CD14-positive monocyte (primary cell): ENCODE measurements at regions not wholly inside any gene's neighbourhood (a gene's known extent, or its start where the extent isn't known, plus 50 kb on each side); places are given as distances from the start of the nearest gene placed in this dataset. TPM values are rescaled to one million over a fixed set of nuclear protein-coding genes. Genes with fewer than 3 reads are reported as not detected.

Source experiments
- DNase-seq, 3 donors: peaks; one replicate each; pipeline ENCODE4 v3.0.0-alpha.2; 2011 to 2022
- H2AFZ ChIP-seq: 2 replicates; pipeline ENCODE4 v1.6.0; 2012; ENCODE audit warnings: mild to moderate bottlenecking, low read depth, low read length, inconsistent platforms; ENCODE audit not compliant: insufficient read depth, poor library complexity, severe bottlenecking
- H3K27ac ChIP-seq, 2 donors: 1 replicate in 1 of 2; 2 replicates in 1 of 2; pipeline ENCODE4 v1.5.1; 2012 to 2013; ENCODE audit warnings: low read length in 2 of 2, control low read depth in 1 of 2, inconsistent platforms in 1 of 2, low read depth in 1 of 2, mild to moderate bottlenecking in 1 of 2
- H3K27me3 ChIP-seq, 2 donors: one replicate each; pipeline versions ENCODE4 v1.6.0 to v1.6.1; 2011 to 2013; ENCODE audit warnings: low read length in 2 of 2; ENCODE audit not compliant: control insufficient read depth in 2 of 2, insufficient read depth in 2 of 2
- H3K36me3 ChIP-seq, 2 donors: replicated peaks in 1 of 2; 1 replicate in 1 of 2; 2 replicates in 1 of 2; pipeline versions ENCODE4 v1.5.1 to v1.6.1; 2012 to 2013; ENCODE audit warnings: low read length in 2 of 2, control low read depth in 1 of 2, inconsistent platforms in 1 of 2, mild to moderate bottlenecking in 1 of 2; ENCODE audit not compliant: insufficient read depth in 2 of 2, control insufficient read depth in 1 of 2
- H3K4me1 ChIP-seq, 2 donors: 1 replicate in 1 of 2; 2 replicates in 1 of 2; pipeline versions ENCODE4 v1.5.1 to v1.6.1; 2012 to 2013; ENCODE audit warnings: low read length in 2 of 2, control low read depth in 1 of 2, inconsistent platforms in 1 of 2, mild to moderate bottlenecking in 1 of 2, moderate library complexity in 1 of 2; ENCODE audit not compliant: insufficient read depth in 2 of 2, control insufficient read depth in 1 of 2
- H3K4me2 ChIP-seq: replicated peaks from 2 replicates; pipeline ENCODE3; 2012; ENCODE audit warnings: low read length, moderate library complexity, mild to moderate bottlenecking; ENCODE audit not compliant: poor library complexity, severe bottlenecking; ENCODE audit errors: extremely low read depth
- H3K4me3 ChIP-seq, 3 experiments: fragments of 200-600 bp in 1 of 3; sonication (generic) in 1 of 3; replicated peaks in 1 of 3; 1 replicate in 2 of 3; 2 replicates in 1 of 3; pipeline ENCODE4 v1.5.1; 2011 to 2013; ENCODE audit warnings: low read length in 3 of 3, mild to moderate bottlenecking in 3 of 3, control low read depth in 2 of 3, low read depth in 2 of 3, inconsistent platforms in 1 of 3, moderate library complexity in 1 of 3
- H3K79me2 ChIP-seq: 2 replicates; pipeline ENCODE4 v1.6.0; 2012; ENCODE audit warnings: mild to moderate bottlenecking, control low read depth, inconsistent platforms, low read length, moderate library complexity; ENCODE audit not compliant: insufficient read depth
- H3K9ac ChIP-seq: 2 replicates; pipeline ENCODE4 v1.6.0; 2017; ENCODE audit warnings: low read length, mild to moderate bottlenecking; ENCODE audit not compliant: insufficient read depth, poor library complexity, severe bottlenecking
- H3K9me3 ChIP-seq, 2 donors: replicated peaks in 1 of 2; 1 replicate in 1 of 2; 2 replicates in 1 of 2; pipeline versions ENCODE4 v1.5.1 to v1.6.1; 2012 to 2013; ENCODE audit warnings: low read length in 2 of 2, control low read depth in 1 of 2; ENCODE audit not compliant: control insufficient read depth in 1 of 2, insufficient read depth in 1 of 2
- H4K20me1 ChIP-seq: 2 replicates; pipeline ENCODE4 v1.6.0; 2012; ENCODE audit warnings: mild to moderate bottlenecking, low read length, control low read depth, moderate library complexity; ENCODE audit not compliant: insufficient read depth
- H3K27ac Mint-ChIP-seq, 7 donors: one replicate each; pipeline ENCODE4 v1.8.0; 2020; ENCODE audit warnings: mild to moderate bottlenecking in 7 of 7, mixed read lengths in 7 of 7, moderate library complexity in 6 of 7, inconsistent platforms in 2 of 7
- H3K27me3 Mint-ChIP-seq, 3 donors: one replicate each; pipeline ENCODE4 v1.8.0; 2021 to 2022; ENCODE audit warnings: low read depth in 3 of 3, mild to moderate bottlenecking in 3 of 3, mixed read lengths in 3 of 3, moderate library complexity in 3 of 3, inconsistent platforms in 1 of 3
- H3K36me3 Mint-ChIP-seq, 2 donors: one replicate each; pipeline ENCODE4 v1.8.0; 2020; ENCODE audit warnings: mixed read lengths in 2 of 2, inconsistent platforms in 1 of 2, mild to moderate bottlenecking in 1 of 2
- H3K4me1 Mint-ChIP-seq: one replicate; pipeline ENCODE4 v1.8.0; 2020; ENCODE audit warnings: mild to moderate bottlenecking, mixed read lengths
- H3K4me3 Mint-ChIP-seq, 2 donors: one replicate each; pipeline ENCODE4 v1.8.0; 2020; ENCODE audit warnings: mild to moderate bottlenecking in 2 of 2, mixed read lengths in 2 of 2, moderate library complexity in 1 of 2
- H3K9me3 Mint-ChIP-seq, 7 donors: one replicate each; pipeline ENCODE4 v1.8.0; 2020 to 2022; ENCODE audit warnings: mixed read lengths in 7 of 7, mild to moderate bottlenecking in 6 of 7, moderate library complexity in 6 of 7, inconsistent platforms in 2 of 7
- WGBS: methylation state at CpG from one replicate; pipeline ENCODE4 v1.1.5; 2013; ENCODE audit warnings: missing lambda C conversion rate; ENCODE audit not compliant: insufficient coverage; 5-methylcytosine and 5-hydroxymethylcytosine counted together
- intact Hi-C, 2 donors: fragments of 100-400 bp; cut with micrococcal nuclease; formaldehyde crosslinking; loops; one replicate each; pipeline versions ENCODE4 v1.15.0 to v1.15.1; 2023
- small RNA-seq: library from RNA; depleted of rRNA; stranded (forward); fragments of <200 nt; gene quantifications from one replicate; pipeline ENCODE3, GENCODE V24; 2012; ENCODE audit warnings: low read depth; ENCODE audit not compliant: insufficient read length
- TF ChIP-seq, protein P1 (sequence below): fragments of 200-600 bp; IDR thresholded peaks from one replicate; pipeline ENCODE4 v1.8.0; 2022; ENCODE audit warnings: antibody characterized with exemption, mild to moderate bottlenecking

- Mint-ChIP-seq H3K4me1 (no peaks in the 10 kb centered on the region), H3K36me3 (no peaks in the 10 kb centered on the region), H3K4me3 (no peak overlapping the region), H3K27ac (no peak overlapping the region), H3K27me3 (peaks cover 2 to 6% (median 5%) of the 10 kb centered on the region in 3 donors), H3K9me3 (peaks cover 8 to 18% (median 12%) of the 10 kb centered on the region in 7 donors)
- Histone ChIP-seq H3K4me2 (no peak overlapping the region), H3K9me3 (peaks cover 4 to 19% of the 10 kb centered on the region in 2 donors), H3K27me3 (no peaks in the 10 kb centered on the region), H3K79me2 (no peaks in the 10 kb centered on the region), H3K4me1 (no peaks in the 10 kb centered on the region), H3K27ac (no peak overlapping the region), H3K36me3 (no peaks in the 10 kb centered on the region), H4K20me1 (no peaks in the 10 kb centered on the region), H2AFZ (no peak overlapping the region), H3K4me3 (no peak overlapping the region), H3K9ac (no peak overlapping the region)
- intact Hi-C loops, result no loop called here
- TF ChIP-seq, protein P1, sequence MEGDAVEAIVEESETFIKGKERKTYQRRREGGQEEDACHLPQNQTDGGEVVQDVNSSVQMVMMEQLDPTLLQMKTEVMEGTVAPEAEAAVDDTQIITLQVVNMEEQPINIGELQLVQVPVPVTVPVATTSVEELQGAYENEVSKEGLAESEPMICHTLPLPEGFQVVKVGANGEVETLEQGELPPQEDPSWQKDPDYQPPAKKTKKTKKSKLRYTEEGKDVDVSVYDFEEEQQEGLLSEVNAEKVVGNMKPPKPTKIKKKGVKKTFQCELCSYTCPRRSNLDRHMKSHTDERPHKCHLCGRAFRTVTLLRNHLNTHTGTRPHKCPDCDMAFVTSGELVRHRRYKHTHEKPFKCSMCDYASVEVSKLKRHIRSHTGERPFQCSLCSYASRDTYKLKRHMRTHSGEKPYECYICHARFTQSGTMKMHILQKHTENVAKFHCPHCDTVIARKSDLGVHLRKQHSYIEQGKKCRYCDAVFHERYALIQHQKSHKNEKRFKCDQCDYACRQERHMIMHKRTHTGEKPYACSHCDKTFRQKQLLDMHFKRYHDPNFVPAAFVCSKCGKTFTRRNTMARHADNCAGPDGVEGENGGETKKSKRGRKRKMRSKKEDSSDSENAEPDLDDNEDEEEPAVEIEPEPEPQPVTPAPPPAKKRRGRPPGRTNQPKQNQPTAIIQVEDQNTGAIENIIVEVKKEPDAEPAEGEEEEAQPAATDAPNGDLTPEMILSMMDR, result no peak
- no peak for DNase-seq
- WGBS, result no CpG with 5 or more reads among the region's 1 CpG
Measured at GRCh38 chr12:110971189-110971920, 51.0 kb upstream of the MYL2 start.

Small RNA genes lying in the stretch of these regions (small RNA-seq; reads per million reads assigned to genes)
- gene MIR6760, result not detected
